ENCODE measurements at regions not wholly inside any gene's neighbourhood (a gene's known extent, or its start where the extent isn't known, plus 50 kb on each side); places are given as distances from the start of the nearest gene placed in this dataset.
A peak's percentile ranks its signal among the peaks of the same experiment; 100 is the strongest.

- Histone ChIP-seq H3K4me1 (peaks cover 8% of the 10 kb centered on the region), H3K4me3 (no peak overlapping the region), H3K27me3 (ENCODE audit: low read depth) (no peaks in the 10 kb centered on the region), H3K36me3 (replicated peaks) (no peaks in the 10 kb centered on the region), H3K9me3 (no peaks in the 10 kb centered on the region)
- in situ Hi-C loops (cut with MboI; ENCODE audit: low sequenced_read_pairs): loop anchor here (25.0 kb wide), 1 partner anchor 909 kb away; no protein-coding TSS in a partner anchor
- no peak for DNase-seq (ENCODE audit: low spot score in 2 of 2)
Observed at GRCh38 chr4:138946306-138946705, 69.3 kb upstream of the NOCT start.

GRCh38 chr4:138945840-138946239 lies 69.7 kb upstream of the NOCT start:
- Histone ChIP-seq H3K4me1 (peaks cover 8% of the 10 kb centered on the region), H3K27me3 (ENCODE audit: low read depth) (no peaks in the 10 kb centered on the region), H3K4me3 (no peak overlapping the region), H3K36me3 (replicated peaks) (no peaks in the 10 kb centered on the region), H3K9me3 (no peaks in the 10 kb centered on the region)
- no peak for DNase-seq (ENCODE audit: low spot score in 2 of 2)
- in situ Hi-C loops (cut with MboI; ENCODE audit: low sequenced_read_pairs): loop anchor here (25.0 kb wide), 1 partner anchor 909 kb away; no protein-coding TSS in a partner anchor

GRCh38 chr4:138945401-138945800 lies 70.2 kb upstream of the NOCT start:
- Histone ChIP-seq H3K4me1 (peaks cover 8% of the 10 kb centered on the region), H3K4me3 (no peak overlapping the region), H3K9me3 (no peaks in the 10 kb centered on the region), H3K27me3 (ENCODE audit: low read depth) (no peaks in the 10 kb centered on the region), H3K36me3 (replicated peaks) (no peaks in the 10 kb centered on the region)
- in situ Hi-C loops (cut with MboI; ENCODE audit: low sequenced_read_pairs): loop anchor here (25.0 kb wide), 1 partner anchor 908 kb away; no protein-coding TSS in a partner anchor
- no peak for DNase-seq (ENCODE audit: low spot score in 2 of 2)

- H3K9me3 ChIP-seq: no peaks in the 10 kb centered on the region
Observed at GRCh38 chr4:138943893-138944292, 71.7 kb upstream of the NOCT start.

GRCh38 chr4:138941037-138941436 lies 74.5 kb upstream of the NOCT start:
- in situ Hi-C loops (cut with MboI; ENCODE audit: low sequenced_read_pairs): loop anchor here (25.0 kb wide), 1 partner anchor 904 kb away; no protein-coding TSS in a partner anchor
- no peak for DNase-seq (ENCODE audit: low spot score in 2 of 2)
- H3K27me3 ChIP-seq (ENCODE audit: low read depth): no peaks in the 10 kb centered on the region

More at GRCh38 chr4:138943893-138944292, 71.7 kb upstream of the NOCT start:
- peaks cover 8% of the 10 kb centered on the region for H3K4me1 ChIP-seq
- DNase-seq (ENCODE audit: low spot score in 2 of 2): no peak
- H3K36me3 ChIP-seq (replicated peaks): no peaks in the 10 kb centered on the region
- no peaks in the 10 kb centered on the region for H3K27me3 ChIP-seq (ENCODE audit: low read depth)
- in situ Hi-C loops (cut with MboI; ENCODE audit: low sequenced_read_pairs): loop anchor here (25.0 kb wide), 1 partner anchor 907 kb away; no protein-coding TSS in a partner anchor
- no peak overlapping the region for H3K4me3 ChIP-seq

GRCh38 chr4:138939960-138940359 lies 75.6 kb upstream of the NOCT start:
- no peaks in the 10 kb centered on the region for H3K4me1 ChIP-seq
- DNase-seq (ENCODE audit: low spot score in 2 of 2): no peak
- no peaks in the 10 kb centered on the region for H3K36me3 ChIP-seq (replicated peaks)
- no peaks in the 10 kb centered on the region for H3K27me3 ChIP-seq (ENCODE audit: low read depth)
- H3K9me3 ChIP-seq: no peaks in the 10 kb centered on the region
- no peak overlapping the region for H3K4me3 ChIP-seq
- in situ Hi-C loops (cut with MboI; ENCODE audit: low sequenced_read_pairs): loop anchor here (25.0 kb wide), 1 partner anchor 903 kb away; no protein-coding TSS in a partner anchor

More at GRCh38 chr4:138941037-138941436, 74.5 kb upstream of the NOCT start:
- Histone ChIP-seq H3K4me3 (no peak overlapping the region), H3K4me1 (peaks cover 5% of the 10 kb centered on the region), H3K9me3 (no peaks in the 10 kb centered on the region), H3K36me3 (replicated peaks) (no peaks in the 10 kb centered on the region)

GRCh38 chr4:138938366-138938690 lies 77.3 kb upstream of the NOCT start:
- Histone ChIP-seq H3K4me3 (no peak overlapping the region), H3K36me3 (replicated peaks) (no peaks in the 10 kb centered on the region), H3K9me3 (no peaks in the 10 kb centered on the region), H3K27me3 (ENCODE audit: low read depth) (no peaks in the 10 kb centered on the region), H3K4me1 (no peaks in the 10 kb centered on the region)
- in situ Hi-C loops (cut with MboI; ENCODE audit: low sequenced_read_pairs): loop anchor here (25.0 kb wide), 1 partner anchor 901 kb away; no protein-coding TSS in a partner anchor
- DNase-seq (ENCODE audit: low spot score in 2 of 2): peak; percentile 14 to 67

- no peaks in the 10 kb centered on the region for H3K27me3 ChIP-seq (ENCODE audit: low read depth)
- in situ Hi-C loops (cut with MboI; ENCODE audit: low sequenced_read_pairs): loop anchor here (25.0 kb wide), 1 partner anchor 898 kb away; no protein-coding TSS in a partner anchor
- no peak overlapping the region for H3K4me3 ChIP-seq
- H3K9me3 ChIP-seq: no peaks in the 10 kb centered on the region
- no peaks in the 10 kb centered on the region for H3K4me1 ChIP-seq
- DNase-seq (ENCODE audit: low spot score in 2 of 2): no peak
- H3K36me3 ChIP-seq (replicated peaks): no peaks in the 10 kb centered on the region
Observed at GRCh38 chr4:138935135-138935807, 80.3 kb upstream of the NOCT start.

- Histone ChIP-seq H3K9me3 (no peaks in the 10 kb centered on the region), H3K4me3 (no peak overlapping the region), H3K27me3 (ENCODE audit: low read depth) (no peaks in the 10 kb centered on the region), H3K36me3 (replicated peaks) (no peaks in the 10 kb centered on the region), H3K4me1 (no peaks in the 10 kb centered on the region)
- in situ Hi-C loops (cut with MboI; ENCODE audit: low sequenced_read_pairs): loop anchor here (25.0 kb wide), 1 partner anchor 890 kb away; no protein-coding TSS in a partner anchor
- no peak for DNase-seq (ENCODE audit: low spot score in 2 of 2)
Observed at GRCh38 chr4:138927072-138927471, 88.5 kb upstream of the NOCT start.

- in situ Hi-C loops (cut with MboI; ENCODE audit: low sequenced_read_pairs): loop anchor here (25.0 kb wide), 1 partner anchor 888 kb away; no protein-coding TSS in a partner anchor
- Histone ChIP-seq H3K36me3 (replicated peaks) (no peaks in the 10 kb centered on the region), H3K4me1 (no peaks in the 10 kb centered on the region), H3K27me3 (ENCODE audit: low read depth) (no peaks in the 10 kb centered on the region), H3K4me3 (no peak overlapping the region), H3K9me3 (no peaks in the 10 kb centered on the region)
- DNase-seq (ENCODE audit: low spot score in 2 of 2): no peak
Observed at GRCh38 chr4:138925495-138925894, 90.1 kb upstream of the NOCT start.

GRCh38 chr4:138919094-138919936 lies 96.3 kb upstream of the NOCT start:
- no peaks in the 10 kb centered on the region for H3K36me3 ChIP-seq (replicated peaks)
- no peaks in the 10 kb centered on the region for H3K27me3 ChIP-seq (ENCODE audit: low read depth)
- H3K9me3 ChIP-seq: no peaks in the 10 kb centered on the region
- in situ Hi-C loops (cut with MboI; ENCODE audit: low sequenced_read_pairs): no loop called here
- peak; percentile 72 to 79 for DNase-seq (ENCODE audit: low spot score in 2 of 2)
- peaks cover 3% of the 10 kb centered on the region; the same call in 1 of the 2 replicates for H3K4me1 ChIP-seq
- H3K4me3 ChIP-seq: no peak overlapping the region

- no peaks in the 10 kb centered on the region for H3K36me3 ChIP-seq (replicated peaks)
- no peaks in the 10 kb centered on the region for H3K9me3 ChIP-seq
- in situ Hi-C loops (cut with MboI; ENCODE audit: low sequenced_read_pairs): no loop called here
- H3K4me1 ChIP-seq: peaks cover 3% of the 10 kb centered on the region; the same call in 1 of the 2 replicates
- H3K4me3 ChIP-seq: no peak overlapping the region
- DNase-seq (ENCODE audit: low spot score in 2 of 2): no peak
- H3K27me3 ChIP-seq (ENCODE audit: low read depth): no peaks in the 10 kb centered on the region
Observed at GRCh38 chr4:138918169-138918869, 97.3 kb upstream of the NOCT start.

GRCh38 chr4:138916763-138917162 lies 98.8 kb upstream of the NOCT start:
- no peaks in the 10 kb centered on the region for H3K9me3 ChIP-seq
- no peak for DNase-seq (ENCODE audit: low spot score in 2 of 2)
- no peak overlapping the region for H3K4me3 ChIP-seq
- H3K36me3 ChIP-seq (replicated peaks): no peaks in the 10 kb centered on the region
- peaks cover 10% of the 10 kb centered on the region for H3K4me1 ChIP-seq
- no peaks in the 10 kb centered on the region for H3K27me3 ChIP-seq (ENCODE audit: low read depth)
- in situ Hi-C loops (cut with MboI; ENCODE audit: low sequenced_read_pairs): no loop called here
